Neural progenitor cell (in vitro differentiated cells): ENCODE measurements at regions not wholly inside any gene's neighbourhood (a gene's known extent, or its start where the extent isn't known, plus 50 kb on each side); places are given as distances from the start of the nearest gene placed in this dataset.

Source experiments
- CTCF ChIP-seq: fragments of 200-600 bp; sonication (generic); IDR thresholded peaks from 2 replicates; pipeline ENCODE4 v1.5.1; 2017; ENCODE audit warnings: antibody characterized with exemption, mild to moderate bottlenecking
- EZH2 ChIP-seq: fragments of 200-600 bp; sonication (generic); IDR thresholded peaks from 2 replicates; pipeline ENCODE4 v1.6.1; 2017; ENCODE audit warnings: antibody characterized with exemption, mild to moderate bottlenecking, moderate library complexity
- EZH2phosphoT487 ChIP-seq: fragments of 200-600 bp; sonication (generic); IDR thresholded peaks from 2 replicates; pipeline ENCODE4 v1.6.1; 2017; ENCODE audit warnings: antibody characterized with exemption

DNA sequence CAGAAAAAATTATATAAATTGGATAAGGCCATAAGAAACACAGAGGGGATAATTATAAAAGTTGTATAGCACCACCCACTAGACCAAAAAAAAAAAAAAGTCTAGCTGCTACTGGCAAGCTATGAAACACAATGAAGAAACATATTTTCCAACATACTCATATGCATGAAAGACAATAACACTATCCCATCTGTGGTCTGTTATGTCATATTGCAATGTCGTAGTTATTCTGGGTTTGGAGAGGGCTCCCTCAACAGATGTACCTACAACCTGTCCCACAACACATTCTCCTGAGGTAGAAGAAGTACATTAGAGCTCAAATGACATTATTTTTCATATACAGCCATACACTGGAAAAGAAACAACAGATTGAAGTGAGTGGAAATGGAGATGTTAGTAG lies 517.6 kb upstream of the ADGRL4 start:
- no peak for TF ChIP-seq CTCF
- TF ChIP-seq EZH2 = no peak
- no peak for TF ChIP-seq EZH2phosphoT487
